Prostate gland (tissue), 2 donors: ENCODE measurements at regions not wholly inside any gene's neighbourhood (a gene's known extent, or its start where the extent isn't known, plus 50 kb on each side); places are given as distances from the start of the nearest gene placed in this dataset.

Experiments
- CTCF ChIP-seq, 4 experiments: fragments of 200-600 bp in 2 of 4; fragments of 450-650 bp in 2 of 4; sonication (generic) in 2 of 4; IDR thresholded peaks; 1 replicate in 3 of 4; 2 replicates in 1 of 4; pipeline ENCODE4 v1.5.1; 2016 to 2019; ENCODE audit warnings: antibody characterized with exemption in 4 of 4, mild to moderate bottlenecking in 2 of 4, moderate library complexity in 2 of 4
- POLR2A ChIP-seq: fragments of 450-650 bp; IDR thresholded peaks from one replicate; pipeline ENCODE4 v1.6.1; 2016; ENCODE audit warnings: antibody characterized with exemption, mild to moderate bottlenecking

GRCh38 chr6:114762145-114762544, 419.3 kb upstream of the HS3ST5 start:
- TF ChIP-seq CTCF (IDR thresholded peaks at IDR 0.05): no peak
- no peak for TF ChIP-seq POLR2A
